ENCODE measurements at regions not wholly inside any gene's neighbourhood (a gene's known extent, or its start where the extent isn't known, plus 50 kb on each side); places are given as distances from the start of the nearest gene placed in this dataset.

GRCh38 chr5:164362835-164363234, 857.4 kb downstream of the MAT2B start:
- Histone ChIP-seq H3K27me3 (no peaks in the 10 kb centered on the region), H3K9me3 (no peaks in the 10 kb centered on the region), H3K4me3 (no peak overlapping the region), H3K4me1 (no peaks in the 10 kb centered on the region), H3K27ac (no peak overlapping the region), H3K9ac (no peak overlapping the region), H4K20me1 (no peaks in the 10 kb centered on the region), H3K4me2 (no peak overlapping the region), H3K36me3 (no peaks in the 10 kb centered on the region)
- no peak for TF ChIP-seq Cebpa-rat (IDR thresholded peaks at IDR 0.05)

DNA sequence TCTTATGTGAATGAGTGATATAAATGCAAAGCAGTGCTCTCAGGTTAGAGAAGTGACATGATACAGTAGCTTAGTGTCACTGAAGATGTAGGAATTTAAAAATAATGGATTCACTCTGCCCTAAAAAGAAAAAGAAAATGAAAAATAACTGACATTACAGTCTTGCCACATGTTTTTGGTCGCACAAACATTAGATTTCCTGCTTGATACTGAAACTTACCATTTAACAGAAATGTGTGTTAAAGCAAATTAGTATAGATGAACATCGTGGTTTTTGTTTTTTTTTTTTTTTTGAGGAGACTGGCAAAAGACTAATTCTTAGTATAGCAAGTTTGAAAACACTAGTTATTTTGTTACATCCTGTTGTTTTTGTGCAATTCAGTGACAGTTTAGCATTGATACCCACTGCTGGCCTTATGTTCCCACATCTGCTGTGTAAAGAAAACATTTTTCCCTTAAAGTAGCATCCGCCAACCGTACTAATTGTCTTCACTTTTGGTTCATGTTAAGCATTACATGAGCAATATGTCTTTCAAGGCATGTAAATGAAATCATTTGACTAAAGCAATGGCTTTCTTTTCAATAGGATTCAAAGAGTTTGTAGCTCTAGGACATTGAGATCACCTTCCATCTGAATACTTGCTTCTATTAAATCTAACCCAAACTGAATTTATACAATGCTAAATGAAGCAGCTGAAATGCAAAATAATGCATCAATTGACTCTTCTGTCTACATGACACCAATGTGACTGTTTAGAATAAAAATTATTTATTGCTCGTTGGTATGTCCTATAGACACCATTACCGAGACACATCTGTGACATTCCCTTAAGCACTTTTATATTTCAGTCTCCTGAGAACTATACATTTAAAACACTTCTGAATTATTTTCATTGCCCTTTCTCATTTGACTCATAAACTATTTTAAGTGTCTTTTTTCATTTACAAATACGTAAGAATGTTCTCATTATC, 859.1 kb downstream of the MAT2B start:
- Histone ChIP-seq H3K27me3 (no peaks in the 10 kb centered on the region), H4K20me1 (no peaks in the 10 kb centered on the region), H3K9ac (no peak overlapping the region), H3K36me3 (no peaks in the 10 kb centered on the region), H3K27ac (no peak overlapping the region), H3K9me3 (no peaks in the 10 kb centered on the region), H3K4me2 (no peak overlapping the region; the same call in 1 of the 2 replicates), H3K4me3 (no peak overlapping the region), H3K4me1 (no peaks in the 10 kb centered on the region)
- TF ChIP-seq Cebpa-rat (IDR thresholded peaks at IDR 0.05) = no peak

- H3K27ac ChIP-seq = no peak overlapping the region
- TF ChIP-seq Cebpa-rat (IDR thresholded peaks at IDR 0.05) = no peak
- H3K4me3 ChIP-seq = no peak overlapping the region
- no peak overlapping the region for H3K4me2 ChIP-seq
- no peaks in the 10 kb centered on the region for H3K4me1 ChIP-seq
- H3K9me3 ChIP-seq = no peaks in the 10 kb centered on the region
- H3K9ac ChIP-seq = no peak overlapping the region
- no peaks in the 10 kb centered on the region for H3K27me3 ChIP-seq
- H4K20me1 ChIP-seq = no peaks in the 10 kb centered on the region
- no peaks in the 10 kb centered on the region for H3K36me3 ChIP-seq
Observed at GRCh38 chr5:164370841-164371240, 865.4 kb downstream of the MAT2B start.

DNA sequence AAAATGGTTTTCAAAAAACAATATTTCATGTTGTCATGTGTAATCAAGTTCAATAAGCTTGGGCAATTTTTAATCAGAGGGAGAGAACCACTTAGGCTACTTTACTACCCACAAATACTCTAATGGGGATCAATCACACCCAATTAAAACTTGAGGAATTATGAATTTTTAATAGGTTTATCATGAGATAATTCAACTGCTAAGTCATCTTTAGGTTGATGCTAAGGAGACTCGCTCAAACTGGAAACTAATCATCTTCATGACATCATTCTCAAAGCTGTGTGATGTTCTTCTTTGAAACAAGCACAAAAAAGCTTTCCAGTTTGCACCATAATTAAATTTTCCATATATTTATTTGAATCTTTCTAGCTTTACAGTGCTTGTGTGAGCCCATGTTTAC, 867.5 kb downstream of the MAT2B start:
- Histone ChIP-seq H3K27ac (no peak overlapping the region), H3K9me3 (no peaks in the 10 kb centered on the region), H3K4me1 (no peaks in the 10 kb centered on the region), H3K9ac (no peak overlapping the region), H3K4me2 (no peak overlapping the region), H4K20me1 (no peaks in the 10 kb centered on the region), H3K27me3 (no peaks in the 10 kb centered on the region), H3K36me3 (no peaks in the 10 kb centered on the region), H3K4me3 (no peak overlapping the region)
- no peak for TF ChIP-seq Cebpa-rat (IDR thresholded peaks at IDR 0.05)

- Histone ChIP-seq H3K9ac (no peak overlapping the region), H3K27ac (no peak overlapping the region), H3K27me3 (no peaks in the 10 kb centered on the region), H3K9me3 (no peaks in the 10 kb centered on the region), H4K20me1 (no peaks in the 10 kb centered on the region), H3K4me3 (no peak overlapping the region), H3K4me1 (no peaks in the 10 kb centered on the region), H3K4me2 (no peak overlapping the region), H3K36me3 (no peaks in the 10 kb centered on the region)
- no peak for TF ChIP-seq Cebpa-rat (IDR thresholded peaks at IDR 0.05)
Observed at GRCh38 chr5:164373876-164374275, 868.5 kb downstream of the MAT2B start.

DNA sequence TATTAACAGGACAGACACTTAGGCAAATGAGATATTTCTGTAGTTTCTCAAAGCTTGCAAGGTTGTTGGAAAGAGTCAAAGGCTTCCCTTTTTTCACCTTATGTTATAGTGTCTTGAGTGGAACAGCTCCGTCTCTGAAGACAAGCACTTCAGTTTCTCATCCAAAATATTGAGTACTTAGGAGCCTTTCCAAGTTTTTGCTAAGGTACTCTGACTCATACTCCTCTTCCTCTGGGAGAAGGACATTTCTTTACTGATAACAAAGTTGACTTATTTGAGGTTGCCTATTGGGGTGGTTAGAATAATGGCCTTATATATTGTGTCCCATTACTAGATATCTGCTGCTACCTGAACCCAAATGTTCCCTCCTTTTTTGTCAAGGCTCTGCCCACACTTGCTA, 869.6 kb downstream of the MAT2B start:
- Histone ChIP-seq H3K4me1 (no peaks in the 10 kb centered on the region), H4K20me1 (no peaks in the 10 kb centered on the region), H3K9me3 (peaks cover 4% of the 10 kb centered on the region; the same call in 1 of the 2 replicates), H3K27me3 (no peaks in the 10 kb centered on the region), H3K4me3 (no peak overlapping the region), H3K9ac (no peak overlapping the region), H3K36me3 (no peaks in the 10 kb centered on the region), H3K27ac (no peak overlapping the region), H3K4me2 (no peak overlapping the region)
- TF ChIP-seq Cebpa-rat (IDR thresholded peaks at IDR 0.05) = no peak

GRCh38 chr5:164376843-164377242, 871.4 kb downstream of the MAT2B start:
- peaks cover 4% of the 10 kb centered on the region; the same call in 1 of the 2 replicates for H3K9me3 ChIP-seq

GRCh38 chr5:164377746-164378145, 872.3 kb downstream of the MAT2B start:
- TF ChIP-seq Cebpa-rat (IDR thresholded peaks at IDR 0.05) = no peak
- H3K9me3 ChIP-seq = peaks cover 4% of the 10 kb centered on the region; the same call in 1 of the 2 replicates
- H4K20me1 ChIP-seq = no peaks in the 10 kb centered on the region
- no peak overlapping the region for H3K9ac ChIP-seq
- H3K27me3 ChIP-seq = no peaks in the 10 kb centered on the region
- no peak overlapping the region for H3K4me3 ChIP-seq
- H3K4me1 ChIP-seq = no peaks in the 10 kb centered on the region
- no peaks in the 10 kb centered on the region for H3K36me3 ChIP-seq
- no peak overlapping the region for H3K27ac ChIP-seq
- H3K4me2 ChIP-seq = no peak overlapping the region

More at GRCh38 chr5:164376843-164377242, 871.4 kb downstream of the MAT2B start:
- no peaks in the 10 kb centered on the region for H3K27me3 ChIP-seq
- H3K4me2 ChIP-seq = no peak overlapping the region
- no peak overlapping the region for H3K4me3 ChIP-seq
- no peak overlapping the region for H3K27ac ChIP-seq
- no peaks in the 10 kb centered on the region for H3K4me1 ChIP-seq
- no peak for TF ChIP-seq Cebpa-rat (IDR thresholded peaks at IDR 0.05)
- no peaks in the 10 kb centered on the region for H3K36me3 ChIP-seq
- H4K20me1 ChIP-seq = no peaks in the 10 kb centered on the region
- no peak overlapping the region for H3K9ac ChIP-seq

- H3K9me3 ChIP-seq = peaks cover 10% of the 10 kb centered on the region; the same call in 1 of the 2 replicates
- no peaks in the 10 kb centered on the region for H3K27me3 ChIP-seq
- H3K36me3 ChIP-seq = no peaks in the 10 kb centered on the region
- no peak overlapping the region for H3K27ac ChIP-seq
- no peak for TF ChIP-seq Cebpa-rat (IDR thresholded peaks at IDR 0.05)
- no peaks in the 10 kb centered on the region for H4K20me1 ChIP-seq
- H3K9ac ChIP-seq = no peak overlapping the region
- H3K4me2 ChIP-seq = no peak overlapping the region
- no peak overlapping the region for H3K4me3 ChIP-seq
- no peaks in the 10 kb centered on the region for H3K4me1 ChIP-seq
Observed at GRCh38 chr5:164383662-164384061, 878.2 kb downstream of the MAT2B start.

- Histone ChIP-seq H3K9ac (no peak overlapping the region), H3K4me3 (no peak overlapping the region), H4K20me1 (no peaks in the 10 kb centered on the region), H3K27ac (no peak overlapping the region), H3K36me3 (no peaks in the 10 kb centered on the region), H3K4me1 (0 out of 2 replicates have a peak, but pooled peaks cover 5% of the 10 kb centered on the region), H3K9me3 (no peaks in the 10 kb centered on the region), H3K27me3 (no peaks in the 10 kb centered on the region), H3K4me2 (no peak overlapping the region)
- no peak for TF ChIP-seq Cebpa-rat (IDR thresholded peaks at IDR 0.05)
Observed at GRCh38 chr5:164392531-164392930, 887.1 kb downstream of the MAT2B start.
